DMS53 treated with DMSO at 0.1 percent for 48 hours (cell line): ENCODE measurements at regions not wholly inside any gene's neighbourhood (a gene's known extent, or its start where the extent isn't known, plus 50 kb on each side); places are given as distances from the start of the nearest gene placed in this dataset.
A peak's percentile ranks its signal among the peaks of the same experiment; 100 is the strongest.
"Not testable (repeated sequence)": the region's sequence is repeated elsewhere in the genome, so short reads cannot be mapped to it uniquely, and the experiment has no call there.

Experiments used
- DNase-seq: peaks from one replicate; lab custom pipeline; 2025; ENCODE audit not compliant: unreplicated experiment; lab: John Stamatoyannopoulos, UW

GRCh38 chr17:62156949-62157348 is 91.9 kb upstream of the MED13 start:
- no peak for DNase-seq

- DNase-seq, result no peak
These were observed 89.8 kb upstream of the MED13 start for GRCh38 chr17:62154909-62155308.

- no peak for DNase-seq
These were observed 85.4 kb upstream of the MED13 start for GRCh38 chr17:62150471-62150870.

- no peak for DNase-seq
These were observed 84.9 kb upstream of the MED13 start for GRCh38 chr17:62149961-62150360.

GRCh38 chr17:62147284-62147683 is 82.2 kb upstream of the MED13 start:
- no peak for DNase-seq

- DNase-seq, result peak; percentile 2
These were observed 75.8 kb upstream of the MED13 start for GRCh38 chr17:62140836-62141235.

GRCh38 chr17:62140376-62140775 is 75.3 kb upstream of the MED13 start:
- DNase-seq, result no peak

- not testable (repeated sequence) for DNase-seq
These were observed 74.7 kb upstream of the MED13 start for GRCh38 chr17:62139690-62140354.

- DNase-seq, result no peak
These were observed 74.1 kb upstream of the MED13 start for GRCh38 chr17:62139141-62139540.

- peak; percentile 52 for DNase-seq
These were observed 73.6 kb upstream of the MED13 start for GRCh38 chr17:62138676-62139121.

GRCh38 chr17:62137734-62138624 is 72.9 kb upstream of the MED13 start:
- not testable (repeated sequence) for DNase-seq

GRCh38 chr17:62137013-62137733 is 72.1 kb upstream of the MED13 start:
- DNase-seq, result not testable (repeated sequence)

GRCh38 chr17:62135742-62136141 is 70.7 kb upstream of the MED13 start:
- no peak for DNase-seq

GRCh38 chr17:62135096-62135495 is 70.0 kb upstream of the MED13 start:
- DNase-seq, result not testable (repeated sequence)

GRCh38 chr17:62134397-62134796 is 69.3 kb upstream of the MED13 start:
- no peak for DNase-seq

GRCh38 chr17:62131271-62131670 is 66.2 kb upstream of the MED13 start:
- DNase-seq, result not testable (repeated sequence)

GRCh38 chr17:62130739-62131138 is 65.7 kb upstream of the MED13 start:
- DNase-seq, result no peak

GRCh38 chr17:62126292-62126691 is 61.2 kb upstream of the MED13 start:
- no peak for DNase-seq

- no peak for DNase-seq
These were observed 60.2 kb upstream of the MED13 start for GRCh38 chr17:62125307-62125706.

GRCh38 chr17:62121025-62121730 is 56.1 kb upstream of the MED13 start:
- DNase-seq, result no peak

- no peak for DNase-seq
These were observed 54.3 kb upstream of the MED13 start for GRCh38 chr17:62119373-62119772.
